HG03558 (cell line): ENCODE measurements at regions not wholly inside any gene's neighbourhood (a gene's known extent, or its start where the extent isn't known, plus 50 kb on each side); places are given as distances from the start of the nearest gene placed in this dataset.

Source experiments
- ATAC-seq: cut with Tn5 transposase; IDR thresholded peaks from one replicate; pipeline ENCODE4 v1.9.1; 2021; ENCODE audit warnings: moderate number of reproducible peaks; ENCODE audit not compliant: unreplicated experiment; ENCODE audit errors: extremely low read depth

GRCh38 chr2:4122726-4123125, 419.4 kb downstream of the DCDC2C start:
- no peak for ATAC-seq

GRCh38 chr2:4130651-4131050, 427.3 kb downstream of the DCDC2C start:
- ATAC-seq, result no peak

- ATAC-seq, result no peak
These were observed 431.5 kb downstream of the DCDC2C start for GRCh38 chr2:4134551-4135550.

GRCh38 chr2:4135765-4136164, 432.4 kb downstream of the DCDC2C start:
- ATAC-seq, result no peak

- no peak for ATAC-seq
These were observed 435.9 kb downstream of the DCDC2C start for GRCh38 chr2:4139316-4139715.

GRCh38 chr2:4139731-4140130, 436.4 kb downstream of the DCDC2C start:
- ATAC-seq, result no peak

GRCh38 chr2:4140281-4140970, 437.1 kb downstream of the DCDC2C start:
- ATAC-seq, result no peak

- ATAC-seq, result no peak
These were observed 441.4 kb downstream of the DCDC2C start for GRCh38 chr2:4144731-4145130.

GRCh38 chr2:4151521-4151920, 448.1 kb downstream of the DCDC2C start:
- no peak for ATAC-seq

- no peak for ATAC-seq
These were observed 448.7 kb downstream of the DCDC2C start for GRCh38 chr2:4152051-4152450.

- no peak for ATAC-seq
These were observed 465.5 kb downstream of the DCDC2C start for GRCh38 chr2:4168834-4169233.

GRCh38 chr2:4174796-4175195, 471.4 kb downstream of the DCDC2C start:
- no peak for ATAC-seq

- no peak for ATAC-seq
These were observed 472.0 kb downstream of the DCDC2C start for GRCh38 chr2:4175343-4175742.

GRCh38 chr2:4180631-4181030, 477.3 kb downstream of the DCDC2C start:
- no peak for ATAC-seq

- ATAC-seq, result no peak
These were observed 477.7 kb downstream of the DCDC2C start for GRCh38 chr2:4181062-4181461.

- ATAC-seq, result no peak
These were observed 485.2 kb downstream of the DCDC2C start for GRCh38 chr2:4188561-4188960.

GRCh38 chr2:4190548-4190947, 487.2 kb downstream of the DCDC2C start:
- ATAC-seq, result no peak

GRCh38 chr2:4192119-4192518, 488.7 kb downstream of the DCDC2C start:
- no peak for ATAC-seq

- ATAC-seq, result no peak
These were observed 511.2 kb downstream of the DCDC2C start for GRCh38 chr2:4214444-4215205.

GRCh38 chr2:4217737-4218136, 514.4 kb downstream of the DCDC2C start:
- ATAC-seq, result no peak

- no peak for ATAC-seq
These were observed 515.7 kb downstream of the DCDC2C start for GRCh38 chr2:4219101-4219500.
